ENCODE measurements at regions not wholly inside any gene's neighbourhood (a gene's known extent, or its start where the extent isn't known, plus 50 kb on each side); places are given as distances from the start of the nearest gene placed in this dataset.
"Not testable (repeated sequence)": the region's sequence is repeated elsewhere in the genome, so short reads cannot be mapped to it uniquely, and the experiment has no call there.

GRCh38 chr4:58359590-58359989 is 1249.4 kb upstream of the IGFBP7 start:
- no peak for DNase-seq

- DNase-seq = no peak
Measured at GRCh38 chr4:58357947-58358346, 1247.8 kb upstream of the IGFBP7 start.

- no peak for DNase-seq
Measured at GRCh38 chr4:58325070-58325469, 1214.9 kb upstream of the IGFBP7 start.

GRCh38 chr4:58313444-58313843 is 1203.3 kb upstream of the IGFBP7 start:
- no peak for DNase-seq

- DNase-seq = no peak
Measured at GRCh38 chr4:58303456-58303855, 1193.3 kb upstream of the IGFBP7 start.

GRCh38 chr4:58301376-58301999 is 1191.3 kb upstream of the IGFBP7 start:
- no peak for DNase-seq

- no peak for DNase-seq
Measured at GRCh38 chr4:58286335-58286734, 1176.2 kb upstream of the IGFBP7 start.

GRCh38 chr4:58280928-58281327 is 1170.7 kb upstream of the IGFBP7 start:
- not testable (repeated sequence) for DNase-seq

- DNase-seq = no peak
Measured at GRCh38 chr4:58275856-58276255, 1165.7 kb upstream of the IGFBP7 start.

- DNase-seq = no peak
Measured at GRCh38 chr4:58274553-58274952, 1164.4 kb upstream of the IGFBP7 start.

GRCh38 chr4:58272311-58272710 is 1162.1 kb upstream of the IGFBP7 start:
- DNase-seq = no peak

- DNase-seq = no peak
Measured at GRCh38 chr4:58265734-58266133, 1155.5 kb upstream of the IGFBP7 start.

- DNase-seq = no peak
Measured at GRCh38 chr4:58261526-58261925, 1151.3 kb upstream of the IGFBP7 start.

GRCh38 chr4:58254291-58254690 is 1144.1 kb upstream of the IGFBP7 start:
- peak; percentile 19 for DNase-seq

- DNase-seq = no peak
Measured at GRCh38 chr4:58252656-58253055, 1142.5 kb upstream of the IGFBP7 start.

GRCh38 chr4:58247792-58248191 is 1137.6 kb upstream of the IGFBP7 start:
- DNase-seq = no peak

- no peak for DNase-seq
Measured at GRCh38 chr4:58225460-58225859, 1115.3 kb upstream of the IGFBP7 start.

GRCh38 chr4:58219179-58219578 is 1109.0 kb upstream of the IGFBP7 start:
- no peak for DNase-seq

- DNase-seq = no peak
Measured at GRCh38 chr4:58216461-58216860, 1106.3 kb upstream of the IGFBP7 start.

GRCh38 chr4:58214376-58214775 is 1104.2 kb upstream of the IGFBP7 start:
- no peak for DNase-seq

GRCh38 chr4:58209551-58209950 is 1099.4 kb upstream of the IGFBP7 start:
- no peak for DNase-seq

GRCh38 chr4:58209001-58209400 is 1098.8 kb upstream of the IGFBP7 start:
- DNase-seq = no peak

GRCh38 chr4:58205446-58206235 is 1095.5 kb upstream of the IGFBP7 start:
- no peak for DNase-seq

- DNase-seq = no peak
Measured at GRCh38 chr4:58192217-58192616, 1082.0 kb upstream of the IGFBP7 start.

- no peak for DNase-seq
Measured at GRCh38 chr4:58191109-58191508, 1080.9 kb upstream of the IGFBP7 start.
